ENCODE measurements at regions not wholly inside any gene's neighbourhood (a gene's known extent, or its start where the extent isn't known, plus 50 kb on each side); places are given as distances from the start of the nearest gene placed in this dataset.

- no peak overlapping the region for H3K27ac ChIP-seq (ENCODE audit: low read depth)
- no peaks in the 10 kb centered on the region for H3K79me2 ChIP-seq (replicated peaks; ENCODE audit: insufficient read depth)
- no peak for DNase-seq (ENCODE audit: low spot score)
- Mint-ChIP-seq H3K27me3 (ENCODE audit: insufficient read depth, low read depth, poor library complexity) (peaks cover 3% of the 10 kb centered on the region), H3K27ac (no peak overlapping the region), H3K9me3 (no peaks in the 10 kb centered on the region), H3K4me3 (no peak overlapping the region), H3K36me3 (ENCODE audit: low read depth) (no peaks in the 10 kb centered on the region), H3K4me1 (peaks cover 16% of the 10 kb centered on the region; the same call in 2 of the 3 replicates)
- peaks cover 14% of the 10 kb centered on the region; the same call in 1 of the 2 replicates for H3K9me2 ChIP-seq (ENCODE audit: insufficient read depth)
- TF ChIP-seq ZNF114 (CRISPR knock-in tag; IDR thresholded peaks at IDR 0.05) (no peak), CREB1 (CRISPR knock-in tag; IDR thresholded peaks at IDR 0.05; ENCODE audit: low read depth) (no peak)
- H3K4me1 ChIP-seq (ENCODE audit: insufficient read depth), result peaks cover 9% of the 10 kb centered on the region
- no peaks in the 10 kb centered on the region for H4K20me1 ChIP-seq (replicated peaks; ENCODE audit: insufficient read depth)
- no peak for ATAC-seq
- H3K4me3 ChIP-seq, result no peak overlapping the region
- no peaks in the 10 kb centered on the region for H3K27me3 ChIP-seq (ENCODE audit: insufficient read depth)
- H3F3A ChIP-seq (replicated peaks; ENCODE audit: low read depth), result no peaks in the 10 kb centered on the region
- no peaks in the 10 kb centered on the region for H3K36me3 ChIP-seq (ENCODE audit: insufficient read depth)
- H2AFZ ChIP-seq, result peak overlapping the region; percentile 76; the same call in 1 of the 2 replicates
- no peak overlapping the region for H3K4me2 ChIP-seq
Observed at GRCh38 chr1:147847831-147848230, 54.8 kb upstream of the GJA8 start.

GRCh38 chr1:147849098-147849895 lies 53.3 kb upstream of the GJA8 start:
- Histone ChIP-seq H3K79me2 (replicated peaks; ENCODE audit: insufficient read depth) (no peaks in the 10 kb centered on the region), H3K4me1 (ENCODE audit: insufficient read depth) (peaks cover 14% of the 10 kb centered on the region), H3K4me3 (no peak overlapping the region), H4K20me1 (replicated peaks; ENCODE audit: insufficient read depth) (no peaks in the 10 kb centered on the region), H3K9me2 (ENCODE audit: insufficient read depth) (0 out of 2 replicates have a peak, but pooled peaks cover 5% of the 10 kb centered on the region), H3K27me3 (ENCODE audit: insufficient read depth) (no peaks in the 10 kb centered on the region), H2AFZ (peak overlapping the region; percentile 3; the same call in 1 of the 2 replicates), H3K27ac (ENCODE audit: low read depth) (no peak overlapping the region), H3F3A (replicated peaks; ENCODE audit: low read depth) (no peaks in the 10 kb centered on the region), H3K36me3 (ENCODE audit: insufficient read depth) (no peaks in the 10 kb centered on the region), H3K4me2 (peak overlapping the region; percentile 35; the same call in 1 of the 2 replicates)
- DNase-seq (ENCODE audit: low spot score) (peak; percentile 30), ATAC-seq (peak; percentile 39; the same call in 2 of the 3 replicates)
- Mint-ChIP-seq H3K36me3 (ENCODE audit: low read depth) (no peaks in the 10 kb centered on the region), H3K4me3 (no peak overlapping the region), H3K27me3 (ENCODE audit: insufficient read depth, low read depth, poor library complexity) (peaks cover 3% of the 10 kb centered on the region), H3K4me1 (peaks cover 20% of the 10 kb centered on the region), H3K27ac (no peak overlapping the region), H3K9me3 (no peaks in the 10 kb centered on the region)
- TF ChIP-seq CREB1 (CRISPR knock-in tag; IDR thresholded peaks at IDR 0.05; ENCODE audit: low read depth) (no peak), ETS1 (IDR thresholded peaks at IDR 0.05) (no peak), JUNB (IDR thresholded peaks at IDR 0.05; ENCODE audit: unreplicated experiment) (no peak), STAT1 (IDR thresholded peaks at IDR 0.05; ENCODE audit: unreplicated experiment) (no peak), POLR2AphosphoS5 (IDR thresholded peaks at IDR 0.05; ENCODE audit: low read depth) (no peak), REST (IDR thresholded peaks at IDR 0.05; ENCODE audit: unreplicated experiment) (no peak), ZNF331 (CRISPR knock-in tag; IDR thresholded peaks at IDR 0.05; ENCODE audit: low read depth) (no peak), ZNF462 (CRISPR knock-in tag; IDR thresholded peaks at IDR 0.05) (no peak)

Measured in GM23338 (cell line).